H9 (cell line): ENCODE measurements at regions not wholly inside any gene's neighbourhood (a gene's known extent, or its start where the extent isn't known, plus 50 kb on each side); places are given as distances from the start of the nearest gene placed in this dataset.
A peak's percentile ranks its signal among the peaks of the same experiment; 100 is the strongest.

Experiments
- DNase-seq: peaks from one replicate; pipeline ENCODE4 v3.0.0-alpha.2; 2017
- H2AFZ ChIP-seq: one replicate; pipeline ENCODE4 v1.6.1; 2013; ENCODE audit warnings: mild to moderate bottlenecking, low read length, control low read depth, moderate library complexity
- H2AK5ac ChIP-seq: 2 replicates; pipeline ENCODE4 v1.6.1; 2013; ENCODE audit warnings: low read length, control low read depth, mixed read lengths; ENCODE audit not compliant: insufficient read length
- H2BK120ac ChIP-seq: one replicate; pipeline ENCODE4 v1.6.1; 2013; ENCODE audit warnings: low read depth, mild to moderate bottlenecking, low read length, control low read depth, inconsistent platforms; ENCODE audit not compliant: poor library complexity, severe bottlenecking
- H2BK12ac ChIP-seq: 2 replicates; pipeline ENCODE4 v1.6.1; 2013; ENCODE audit warnings: low read length, control low read depth, mixed read lengths, low read depth; ENCODE audit not compliant: insufficient read length
- H2BK15ac ChIP-seq: 2 replicates; pipeline ENCODE4 v1.6.1; 2013; ENCODE audit warnings: low read depth, low read length, control low read depth
- H2BK20ac ChIP-seq: one replicate; pipeline ENCODE4 v1.6.1; 2013; ENCODE audit warnings: low read depth, mild to moderate bottlenecking, low read length, control low read depth, inconsistent platforms; ENCODE audit not compliant: poor library complexity, severe bottlenecking
- H2BK5ac ChIP-seq: 2 replicates; pipeline ENCODE4 v1.6.1; 2013; ENCODE audit warnings: low read length, control low read depth, mixed read lengths; ENCODE audit not compliant: insufficient read length
- H3K14ac ChIP-seq: 2 replicates; pipeline ENCODE4 v1.6.1; 2013; ENCODE audit warnings: low read length, control low read depth; ENCODE audit not compliant: insufficient read depth
- H3K18ac ChIP-seq: 2 replicates; pipeline ENCODE4 v1.6.1; 2013; ENCODE audit warnings: low read depth, mild to moderate bottlenecking, mixed read lengths, low read length, control low read depth; ENCODE audit not compliant: insufficient read length
- H3K23ac ChIP-seq: 2 replicates; pipeline ENCODE4 v1.6.1; 2013; ENCODE audit warnings: low read length, control low read depth, mixed read lengths, low read depth; ENCODE audit not compliant: insufficient read length
- H3K23me2 ChIP-seq: 2 replicates; pipeline ENCODE4 v1.6.1; 2013; ENCODE audit warnings: low read depth, mild to moderate bottlenecking, mixed read lengths, low read length, control low read depth; ENCODE audit not compliant: insufficient read length, poor library complexity, severe bottlenecking
- H3K27ac ChIP-seq: 2 replicates; pipeline ENCODE4 v1.5.1; 2013; ENCODE audit warnings: low read length, control low read depth, mixed read lengths, low read depth; ENCODE audit not compliant: insufficient read length
- H3K27me3 ChIP-seq: 2 replicates; pipeline ENCODE4 v1.6.1; 2013; ENCODE audit warnings: low read length, control low read depth, inconsistent platforms; ENCODE audit not compliant: insufficient read depth
- H3K4ac ChIP-seq: 2 replicates; pipeline ENCODE4 v1.6.1; 2013; ENCODE audit warnings: low read depth, mild to moderate bottlenecking, control low read depth, inconsistent platforms, low read length, moderate library complexity
- H3K4me1 ChIP-seq: 2 replicates; pipeline ENCODE4 v1.6.1; 2013; ENCODE audit warnings: low read length, control low read depth, inconsistent platforms; ENCODE audit not compliant: insufficient read depth
- H3K4me2 ChIP-seq: 2 replicates; pipeline ENCODE4 v1.6.1; 2013; ENCODE audit warnings: low read length, control low read depth, mixed read lengths; ENCODE audit not compliant: insufficient read length, insufficient read depth
- H3K56ac ChIP-seq: 2 replicates; pipeline ENCODE4 v1.6.1; 2013; ENCODE audit warnings: low read depth, mild to moderate bottlenecking, mixed read lengths, low read length, control low read depth; ENCODE audit not compliant: insufficient read length
- H3K79me1 ChIP-seq: 2 replicates; pipeline ENCODE4 v1.6.1; 2013; ENCODE audit warnings: low read depth, mild to moderate bottlenecking, moderate library complexity, low read length, control low read depth, inconsistent platforms; ENCODE audit not compliant: insufficient read depth, poor library complexity, severe bottlenecking
- H3K79me2 ChIP-seq: 2 replicates; pipeline ENCODE4 v1.6.1; 2013; ENCODE audit warnings: low read length, control low read depth, inconsistent platforms; ENCODE audit not compliant: insufficient read depth
- H3K9ac ChIP-seq: 2 replicates; pipeline ENCODE4 v1.6.1; 2013; ENCODE audit warnings: low read length, control low read depth, mixed read lengths; ENCODE audit not compliant: insufficient read length; ENCODE audit errors: extremely low read depth
- H3K9me3 ChIP-seq: one replicate; pipeline ENCODE4 v1.6.1; 2013; ENCODE audit warnings: low read depth, low read length, inconsistent platforms; ENCODE audit not compliant: control insufficient read depth
- H3T11ph ChIP-seq: one replicate; pipeline ENCODE4 v1.6.1; 2013; ENCODE audit warnings: mild to moderate bottlenecking, low read length, control low read depth, inconsistent platforms
- H4K20me1 ChIP-seq: one replicate; pipeline ENCODE4 v1.6.1; 2013; ENCODE audit not compliant: control insufficient read depth, insufficient read length, insufficient read depth
- H4K5ac ChIP-seq: 2 replicates; pipeline ENCODE4 v1.6.1; 2013; ENCODE audit warnings: low read depth, mild to moderate bottlenecking, mixed read lengths, low read length, control low read depth; ENCODE audit not compliant: insufficient read length
- H4K8ac ChIP-seq: replicated peaks from 2 replicates; pipeline ENCODE4 v1.6.1; 2013; ENCODE audit warnings: low read length, control low read depth, mixed read lengths, low read depth; ENCODE audit not compliant: insufficient read length
- H4K91ac ChIP-seq: 2 replicates; pipeline ENCODE4 v1.6.1; 2013; ENCODE audit warnings: low read depth, mild to moderate bottlenecking, moderate library complexity, mixed read lengths, low read length, control low read depth; ENCODE audit not compliant: insufficient read length
- H3K27ac Mint-ChIP-seq, 3 experiments: 2 replicates in 2 of 3; 3 replicates in 1 of 3; pipeline ENCODE4 v1.8.0; 2020 to 2021; ENCODE audit warnings: mixed read lengths in 3 of 3, mild to moderate bottlenecking in 1 of 3, moderate library complexity in 1 of 3
- H3K27me3 Mint-ChIP-seq: 2 replicates; pipeline ENCODE4 v1.8.0; 2021; ENCODE audit warnings: low read depth, mild to moderate bottlenecking, moderate library complexity, mixed read lengths
- H3K36me3 Mint-ChIP-seq, 3 experiments: 2 replicates in 2 of 3; 3 replicates in 1 of 3; pipeline ENCODE4 v1.8.0; 2020 to 2021; ENCODE audit warnings: low read depth in 3 of 3, mixed read lengths in 3 of 3; ENCODE audit not compliant: insufficient read depth in 1 of 3
- H3K4me1 Mint-ChIP-seq, 2 experiments: 2 replicates each; pipeline ENCODE4 v1.8.0; 2020; ENCODE audit warnings: mixed read lengths in 2 of 2
- H3K4me3 Mint-ChIP-seq, 2 experiments: 2 replicates in 1 of 2; 3 replicates in 1 of 2; pipeline ENCODE4 v1.8.0; 2020 to 2021; ENCODE audit warnings: mild to moderate bottlenecking in 2 of 2, mixed read lengths in 2 of 2, moderate library complexity in 1 of 2
- H3K9me3 Mint-ChIP-seq, 2 experiments: 2 replicates in 1 of 2; 3 replicates in 1 of 2; pipeline ENCODE4 v1.8.0; 2020; ENCODE audit warnings: mild to moderate bottlenecking in 2 of 2, mixed read lengths in 2 of 2, moderate library complexity in 1 of 2
- CTCF ChIP-seq: fragments of 200-600 bp; sonication (generic); conservative IDR thresholded peaks from 3 replicates; pipeline ENCODE4 v1.8.0; 2021; ENCODE audit warnings: antibody characterized with exemption, mild to moderate bottlenecking
- WGBS: extraction: QIAGEN DNeasy Blood & Tissue Kit; methylation state at CpG from one replicate; pipeline ENCODE4 v1.1.7; 2013; ENCODE audit warnings: missing lambda C conversion rate, low lambda C conversion rate, mixed read lengths; ENCODE audit not compliant: insufficient read length; ENCODE audit errors: extremely low coverage; 5-methylcytosine and 5-hydroxymethylcytosine counted together

- peaks cover 2 to 3% of the 10 kb centered on the region in 2 experiments; a peak in 2 of 4 replicates for H3K4me1 Mint-ChIP-seq
- no peaks in the 10 kb centered on the region for H3K9me3 ChIP-seq
- no peak overlapping the region for H3K4me3 Mint-ChIP-seq
- H3K9me3 Mint-ChIP-seq: no peaks in the 10 kb centered on the region
- H3K9ac ChIP-seq: no peak overlapping the region
- H3K27ac ChIP-seq: no peak overlapping the region
- H4K8ac ChIP-seq: no peak overlapping the region
- H3K79me2 ChIP-seq: no peaks in the 10 kb centered on the region
- no CpG with 5 or more reads among the region's 8 CpGs for WGBS
- H3K14ac ChIP-seq: no peak overlapping the region
- H3K4ac ChIP-seq: no peak overlapping the region
- H4K20me1 ChIP-seq: no peaks in the 10 kb centered on the region
- no peak overlapping the region for H2BK120ac ChIP-seq
- no peak overlapping the region for H3K18ac ChIP-seq
- H3K27me3 ChIP-seq: no peaks in the 10 kb centered on the region
- H3K79me1 ChIP-seq: no peaks in the 10 kb centered on the region
- H3K4me2 ChIP-seq: no peak overlapping the region
- no peak overlapping the region for H4K5ac ChIP-seq
- no peak overlapping the region for H3K23ac ChIP-seq
- H2BK20ac ChIP-seq: no peak overlapping the region
- peaks cover 2% of the 10 kb centered on the region; the same call in 1 of the 2 replicates for H3K27me3 Mint-ChIP-seq
- no peak overlapping the region for H2BK15ac ChIP-seq
- peak; percentile 90 for TF ChIP-seq CTCF
- no peak overlapping the region for H3T11ph ChIP-seq
- H3K4me1 ChIP-seq: no peaks in the 10 kb centered on the region
- no peak overlapping the region for H3K56ac ChIP-seq
- no peak overlapping the region for H2BK12ac ChIP-seq
- H3K27ac Mint-ChIP-seq: no peak overlapping the region
- H3K23me2 ChIP-seq: no peaks in the 10 kb centered on the region
- DNase-seq: peak; percentile 73
- no peak overlapping the region for H2BK5ac ChIP-seq
- no peak overlapping the region for H2AK5ac ChIP-seq
- H2AFZ ChIP-seq: no peak overlapping the region
- no peak overlapping the region for H4K91ac ChIP-seq
- no peaks in the 10 kb centered on the region for H3K36me3 Mint-ChIP-seq
Measured at GRCh38 chr18:11553098-11553940, 56.1 kb upstream of the SLC35G4 start.
